SK-N-SH treated with all-trans-retinoic acid at 6 μM for 48 hours (cell line): ENCODE measurements at regions not wholly inside any gene's neighbourhood (a gene's known extent, or its start where the extent isn't known, plus 50 kb on each side); places are given as distances from the start of the nearest gene placed in this dataset.

Experiments used
- BACH2 ChIP-seq: fragments of 250-450 bp; sonication (Bioruptor Pico); IDR thresholded peaks from 2 replicates; pipeline ENCODE4 v1.9.0; 2021; ENCODE audit warnings: mild to moderate bottlenecking, borderline replicate concordance
- CSDC2 ChIP-seq: fragments of 250-450 bp; sonication (Bioruptor Pico); IDR thresholded peaks from 2 replicates; pipeline ENCODE4 v1.5.0; 2020; ENCODE audit warnings: mild to moderate bottlenecking, moderate library complexity
- RARB ChIP-seq: fragments of 250-450 bp; sonication (Bioruptor Pico); IDR thresholded peaks from 2 replicates; pipeline ENCODE4 v1.8.0; 2021; ENCODE audit warnings: mild to moderate bottlenecking, moderate library complexity
- ZFP3 ChIP-seq: fragments of 250-450 bp; sonication (Bioruptor Pico); IDR thresholded peaks from 2 replicates; pipeline ENCODE4 v1.5.0; 2020; ENCODE audit warnings: mild to moderate bottlenecking, moderate library complexity
- ZNF8 ChIP-seq: fragments of 450-650 bp; formaldehyde crosslinking; IDR thresholded peaks from 2 replicates; pipeline ENCODE4 v1.5.0; 2020; ENCODE audit warnings: mild to moderate bottlenecking, moderate library complexity
- TF ChIP-seq, protein P1 (sequence below): fragments of 250-450 bp; sonication (Bioruptor Pico); IDR thresholded peaks from 2 replicates; pipeline ENCODE4 v1.5.1; 2020; ENCODE audit warnings: low read depth, mild to moderate bottlenecking, moderate library complexity

DNA sequence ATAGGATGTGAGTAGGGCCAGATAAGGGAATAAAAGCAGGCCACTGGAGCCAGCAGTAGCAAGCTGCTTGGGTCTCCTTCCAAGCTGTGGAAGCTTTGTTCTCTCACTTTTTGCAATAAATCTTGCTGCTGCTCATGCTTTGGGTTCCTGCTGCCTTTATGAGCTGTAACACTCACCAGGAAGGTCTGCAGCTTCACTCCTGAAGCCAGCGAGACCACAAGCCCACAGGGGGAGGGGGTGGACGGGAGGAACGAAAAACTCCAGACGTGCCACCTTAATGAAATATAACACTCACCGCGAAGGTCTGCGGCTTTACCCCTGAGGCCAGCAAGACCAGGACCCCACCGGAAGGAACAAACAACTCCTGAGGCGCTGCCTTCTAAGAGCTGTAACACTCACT, 1324.4 kb upstream of the EYS start:
- TF ChIP-seq ZFP3 (CRISPR knock-in tag) (no peak), RARB (CRISPR knock-in tag) (no peak), ZNF8 (no peak), BACH2 (CRISPR knock-in tag) (no peak), CSDC2 (CRISPR knock-in tag) (no peak)
- TF ChIP-seq, protein P1, sequence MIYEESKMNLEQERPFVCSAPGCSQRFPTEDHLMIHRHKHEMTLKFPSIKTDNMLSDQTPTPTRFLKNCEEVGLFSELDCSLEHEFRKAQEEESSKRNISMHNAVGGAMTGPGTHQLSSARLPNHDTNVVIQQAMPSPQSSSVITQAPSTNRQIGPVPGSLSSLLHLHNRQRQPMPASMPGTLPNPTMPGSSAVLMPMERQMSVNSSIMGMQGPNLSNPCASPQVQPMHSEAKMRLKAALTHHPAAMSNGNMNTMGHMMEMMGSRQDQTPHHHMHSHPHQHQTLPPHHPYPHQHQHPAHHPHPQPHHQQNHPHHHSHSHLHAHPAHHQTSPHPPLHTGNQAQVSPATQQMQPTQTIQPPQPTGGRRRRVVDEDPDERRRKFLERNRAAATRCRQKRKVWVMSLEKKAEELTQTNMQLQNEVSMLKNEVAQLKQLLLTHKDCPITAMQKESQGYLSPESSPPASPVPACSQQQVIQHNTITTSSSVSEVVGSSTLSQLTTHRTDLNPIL (CRISPR knock-in tag) = no peak
